Colonic mucosa (tissue), 4 donors: ENCODE measurements at regions not wholly inside any gene's neighbourhood (a gene's known extent, or its start where the extent isn't known, plus 50 kb on each side); places are given as distances from the start of the nearest gene placed in this dataset.

Source experiments
- DNase-seq: peaks from one replicate; pipeline ENCODE4 v3.0.0-alpha.2; 2020
- H3K27ac ChIP-seq: fragments of 200-600 bp; one replicate; pipeline ENCODE4 v1.8.0; 2021
- H3K27me3 ChIP-seq: fragments of 200-600 bp; one replicate; pipeline ENCODE4 v1.8.0; 2021
- H3K36me3 ChIP-seq: fragments of 200-600 bp; one replicate; pipeline ENCODE4 v1.8.0; 2021
- H3K4me1 ChIP-seq: fragments of 200-600 bp; one replicate; pipeline ENCODE4 v1.8.0; 2021; ENCODE audit warnings: mild to moderate bottlenecking
- H3K4me3 ChIP-seq: fragments of 200-600 bp; one replicate; pipeline ENCODE4 v1.8.0; 2021
- H3K9ac ChIP-seq, 2 donors: one replicate each; pipeline ENCODE4 v1.7.0; 2013; ENCODE audit warnings: control low read depth in 2 of 2, low read depth in 2 of 2, low read length in 2 of 2
- H3K9me3 ChIP-seq: fragments of 200-600 bp; one replicate; pipeline ENCODE4 v1.8.0; 2021
- CTCF ChIP-seq: fragments of 200-600 bp; IDR thresholded peaks from one replicate; pipeline ENCODE4 v1.8.0; 2022; ENCODE audit warnings: antibody characterized with exemption, mild to moderate bottlenecking
- intact Hi-C: fragments of 100-400 bp; cut with DNase I; formaldehyde crosslinking; loops from one replicate; pipeline ENCODE4 v1.14.1; 2022
- donor health status: healthy.
- donor health status: DM: no; HTN: no; CAD: no.
- donor health status: DM: no; HTN: no; CAD: no.

GRCh38 chr12:111160350-111161241 is 208.3 kb downstream of the PHETA1 start:
- DNase-seq, result no peak
- TF ChIP-seq CTCF, result no peak
- intact Hi-C loops, result no loop called here

GRCh38 chr12:111158992-111159391 is 209.9 kb downstream of the PHETA1 start:
- TF ChIP-seq CTCF, result no peak
- Histone ChIP-seq H3K9me3 (no peaks in the 10 kb centered on the region), H3K36me3 (no peaks in the 10 kb centered on the region), H3K27ac (no peak overlapping the region), H3K9ac (no peak overlapping the region), H3K4me3 (no peak overlapping the region), H3K27me3 (no peaks in the 10 kb centered on the region), H3K4me1 (no peaks in the 10 kb centered on the region)
- no peak for DNase-seq
- intact Hi-C loops, result no loop called here

More at GRCh38 chr12:111160350-111161241, 208.3 kb downstream of the PHETA1 start:
- H3K27ac ChIP-seq, result no peak overlapping the region
- no peak overlapping the region for H3K4me3 ChIP-seq
- H3K27me3 ChIP-seq, result no peaks in the 10 kb centered on the region
- no peaks in the 10 kb centered on the region for H3K36me3 ChIP-seq
- H3K9me3 ChIP-seq, result no peaks in the 10 kb centered on the region
- H3K4me1 ChIP-seq, result no peaks in the 10 kb centered on the region
- no peak overlapping the region for H3K9ac ChIP-seq

GRCh38 chr12:111157486-111157885 is 211.4 kb downstream of the PHETA1 start:
- Histone ChIP-seq H3K27ac (no peak overlapping the region), H3K9ac (no peak overlapping the region), H3K27me3 (no peaks in the 10 kb centered on the region), H3K9me3 (no peaks in the 10 kb centered on the region), H3K4me3 (no peak overlapping the region), H3K36me3 (no peaks in the 10 kb centered on the region), H3K4me1 (no peaks in the 10 kb centered on the region)
- intact Hi-C loops, result no loop called here
- no peak for TF ChIP-seq CTCF
- no peak for DNase-seq

GRCh38 chr12:111156304-111156703 is 212.6 kb downstream of the PHETA1 start:
- intact Hi-C loops, result no loop called here
- DNase-seq, result no peak
- H3K27ac ChIP-seq, result no peak overlapping the region
- H3K27me3 ChIP-seq, result no peaks in the 10 kb centered on the region
- TF ChIP-seq CTCF, result no peak
- H3K9me3 ChIP-seq, result no peaks in the 10 kb centered on the region
- H3K4me3 ChIP-seq, result no peak overlapping the region
- no peaks in the 10 kb centered on the region for H3K4me1 ChIP-seq
- no peak overlapping the region for H3K9ac ChIP-seq
- H3K36me3 ChIP-seq, result no peaks in the 10 kb centered on the region

- no peaks in the 10 kb centered on the region for H3K27me3 ChIP-seq
- no peak for TF ChIP-seq CTCF
- intact Hi-C loops, result no loop called here
Observed at GRCh38 chr12:111155521-111155920, 213.4 kb downstream of the PHETA1 start.

More at GRCh38 chr12:111155521-111155920, 213.4 kb downstream of the PHETA1 start:
- no peaks in the 10 kb centered on the region for H3K36me3 ChIP-seq
- no peak for DNase-seq
- H3K9me3 ChIP-seq, result no peaks in the 10 kb centered on the region
- H3K4me1 ChIP-seq, result no peaks in the 10 kb centered on the region
- no peak overlapping the region for H3K4me3 ChIP-seq
- no peak overlapping the region for H3K27ac ChIP-seq
- H3K9ac ChIP-seq, result no peak overlapping the region
